Body of pancreas (tissue), 4 donors: ENCODE measurements at regions not wholly inside any gene's neighbourhood (a gene's known extent, or its start where the extent isn't known, plus 50 kb on each side); places are given as distances from the start of the nearest gene placed in this dataset.

Experiments
- POLR2A ChIP-seq, 3 donors: fragments of 450-650 bp; IDR thresholded peaks; one replicate each; pipeline ENCODE4 v1.6.1; 2016; ENCODE audit warnings: antibody characterized with exemption in 3 of 3, mild to moderate bottlenecking in 2 of 3
- TF ChIP-seq, protein P1 (sequence below), 7 experiments: fragments of 450-650 bp in 4 of 7; fragments of 200-600 bp in 3 of 7; sonication (generic) in 3 of 7; IDR thresholded peaks; one replicate each; pipeline ENCODE4 v1.5.1; 2016 to 2019; ENCODE audit warnings: antibody characterized with exemption in 7 of 7

GRCh38 chr2:150584081-150584480 lies 96.6 kb upstream of the RND3 start:
- TF ChIP-seq, protein P1, sequence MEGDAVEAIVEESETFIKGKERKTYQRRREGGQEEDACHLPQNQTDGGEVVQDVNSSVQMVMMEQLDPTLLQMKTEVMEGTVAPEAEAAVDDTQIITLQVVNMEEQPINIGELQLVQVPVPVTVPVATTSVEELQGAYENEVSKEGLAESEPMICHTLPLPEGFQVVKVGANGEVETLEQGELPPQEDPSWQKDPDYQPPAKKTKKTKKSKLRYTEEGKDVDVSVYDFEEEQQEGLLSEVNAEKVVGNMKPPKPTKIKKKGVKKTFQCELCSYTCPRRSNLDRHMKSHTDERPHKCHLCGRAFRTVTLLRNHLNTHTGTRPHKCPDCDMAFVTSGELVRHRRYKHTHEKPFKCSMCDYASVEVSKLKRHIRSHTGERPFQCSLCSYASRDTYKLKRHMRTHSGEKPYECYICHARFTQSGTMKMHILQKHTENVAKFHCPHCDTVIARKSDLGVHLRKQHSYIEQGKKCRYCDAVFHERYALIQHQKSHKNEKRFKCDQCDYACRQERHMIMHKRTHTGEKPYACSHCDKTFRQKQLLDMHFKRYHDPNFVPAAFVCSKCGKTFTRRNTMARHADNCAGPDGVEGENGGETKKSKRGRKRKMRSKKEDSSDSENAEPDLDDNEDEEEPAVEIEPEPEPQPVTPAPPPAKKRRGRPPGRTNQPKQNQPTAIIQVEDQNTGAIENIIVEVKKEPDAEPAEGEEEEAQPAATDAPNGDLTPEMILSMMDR (IDR thresholded peaks at IDR 0.05) = no peak
- TF ChIP-seq POLR2A (IDR thresholded peaks at IDR 0.05) = no peak
